Erythroblast (primary cell): ENCODE measurements at regions not wholly inside any gene's neighbourhood (a gene's known extent, or its start where the extent isn't known, plus 50 kb on each side); places are given as distances from the start of the nearest gene placed in this dataset.

ENCODE experiments used
- GATA1 ChIP-seq: IDR thresholded peaks from 2 replicates; pipeline ENCODE4 v1.6.1; 2011; ENCODE audit warnings: low read depth, mild to moderate bottlenecking, control low read depth, low read length, moderate library complexity
- POLR2A ChIP-seq: IDR thresholded peaks from 2 replicates; pipeline ENCODE4 v1.6.1; 2011; ENCODE audit warnings: mild to moderate bottlenecking, low read length

DNA sequence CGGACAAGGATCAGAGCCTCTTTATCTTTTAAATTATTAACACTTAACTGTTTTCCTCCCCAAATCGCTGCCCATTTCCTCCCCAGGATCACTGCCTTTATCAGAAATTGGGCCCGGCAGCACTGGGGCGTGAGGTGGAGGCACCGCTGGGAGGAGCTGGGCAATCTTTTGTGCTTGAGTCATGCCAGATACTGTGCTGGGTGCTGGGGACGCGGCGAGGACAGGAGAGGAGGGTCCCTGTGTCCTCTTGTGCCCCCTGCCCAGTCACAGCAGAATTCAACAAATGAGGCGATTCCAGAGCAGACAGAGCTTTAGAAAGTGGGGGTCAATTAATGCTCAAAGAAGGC lies 347.8 kb downstream of the ZNF536 start:
- TF ChIP-seq POLR2A = no peak
- no peak for TF ChIP-seq GATA1
